ENCODE measurements at regions not wholly inside any gene's neighbourhood (a gene's known extent, or its start where the extent isn't known, plus 50 kb on each side); places are given as distances from the start of the nearest gene placed in this dataset.

- TF ChIP-seq, protein P1, sequence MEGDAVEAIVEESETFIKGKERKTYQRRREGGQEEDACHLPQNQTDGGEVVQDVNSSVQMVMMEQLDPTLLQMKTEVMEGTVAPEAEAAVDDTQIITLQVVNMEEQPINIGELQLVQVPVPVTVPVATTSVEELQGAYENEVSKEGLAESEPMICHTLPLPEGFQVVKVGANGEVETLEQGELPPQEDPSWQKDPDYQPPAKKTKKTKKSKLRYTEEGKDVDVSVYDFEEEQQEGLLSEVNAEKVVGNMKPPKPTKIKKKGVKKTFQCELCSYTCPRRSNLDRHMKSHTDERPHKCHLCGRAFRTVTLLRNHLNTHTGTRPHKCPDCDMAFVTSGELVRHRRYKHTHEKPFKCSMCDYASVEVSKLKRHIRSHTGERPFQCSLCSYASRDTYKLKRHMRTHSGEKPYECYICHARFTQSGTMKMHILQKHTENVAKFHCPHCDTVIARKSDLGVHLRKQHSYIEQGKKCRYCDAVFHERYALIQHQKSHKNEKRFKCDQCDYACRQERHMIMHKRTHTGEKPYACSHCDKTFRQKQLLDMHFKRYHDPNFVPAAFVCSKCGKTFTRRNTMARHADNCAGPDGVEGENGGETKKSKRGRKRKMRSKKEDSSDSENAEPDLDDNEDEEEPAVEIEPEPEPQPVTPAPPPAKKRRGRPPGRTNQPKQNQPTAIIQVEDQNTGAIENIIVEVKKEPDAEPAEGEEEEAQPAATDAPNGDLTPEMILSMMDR (IDR thresholded peaks at IDR 0.05; ENCODE audit: control extremely low read depth, extremely low read depth) = no peak
- Histone ChIP-seq H3K9me3 (ENCODE audit: control insufficient read depth in 4 of 4, insufficient read depth in 3 of 4, low read length in 3 of 4) (no peaks in the 10 kb centered on the region), H3K4me1 (ENCODE audit: control insufficient read depth in 5 of 5, insufficient read depth in 5 of 5, low read length in 5 of 5) (no peaks in the 10 kb centered on the region), H3K27ac (ENCODE audit: low read depth in 1 of 2, low read length in 1 of 2) (no peak overlapping the region), H3K27me3 (ENCODE audit: control insufficient read depth in 3 of 3, insufficient read depth in 3 of 3, low read length in 2 of 3) (no peaks in the 10 kb centered on the region), H3K4me3 (no peak overlapping the region), H3K36me3 (ENCODE audit: control insufficient read depth in 4 of 4, insufficient read depth in 4 of 4, low read length in 4 of 4) (no peaks in the 10 kb centered on the region), H3K9ac (ENCODE audit: insufficient read depth in 1 of 2, low read length in 2 of 2) (no peak overlapping the region)
- DNase-seq (no peak), ATAC-seq (ENCODE audit: insufficient read depth, low FRiP score) (no peak)
- WGBS, 2 donors = 28 to 68% methylated on average over 1 of the region's 1 CpG
These were observed 112.9 kb upstream of the ATXN7L3B start for GRCh38 chr12:74424778-74425177.

GRCh38 chr12:74426091-74426490, 111.5 kb upstream of the ATXN7L3B start:
- no peaks in the 10 kb centered on the region for H3K27me3 ChIP-seq (ENCODE audit: control insufficient read depth in 3 of 3, insufficient read depth in 3 of 3, low read length in 2 of 3)
- no peaks in the 10 kb centered on the region for H3K9me3 ChIP-seq (ENCODE audit: control insufficient read depth in 4 of 4, insufficient read depth in 3 of 4, low read length in 3 of 4)
- H3K36me3 ChIP-seq (ENCODE audit: control insufficient read depth in 4 of 4, insufficient read depth in 4 of 4, low read length in 4 of 4) = no peaks in the 10 kb centered on the region
- H3K4me3 ChIP-seq = no peak overlapping the region
- TF ChIP-seq, protein P1 (IDR thresholded peaks at IDR 0.05; ENCODE audit: control extremely low read depth, extremely low read depth) = no peak
- no peak overlapping the region for H3K9ac ChIP-seq (ENCODE audit: insufficient read depth in 1 of 2, low read length in 2 of 2)
- ATAC-seq (ENCODE audit: insufficient read depth, low FRiP score) = no peak
- DNase-seq = no peak
- no peaks in the 10 kb centered on the region for H3K4me1 ChIP-seq (ENCODE audit: control insufficient read depth in 5 of 5, insufficient read depth in 5 of 5, low read length in 5 of 5)
- H3K27ac ChIP-seq (ENCODE audit: low read depth in 1 of 2, low read length in 1 of 2) = no peak overlapping the region

DNA sequence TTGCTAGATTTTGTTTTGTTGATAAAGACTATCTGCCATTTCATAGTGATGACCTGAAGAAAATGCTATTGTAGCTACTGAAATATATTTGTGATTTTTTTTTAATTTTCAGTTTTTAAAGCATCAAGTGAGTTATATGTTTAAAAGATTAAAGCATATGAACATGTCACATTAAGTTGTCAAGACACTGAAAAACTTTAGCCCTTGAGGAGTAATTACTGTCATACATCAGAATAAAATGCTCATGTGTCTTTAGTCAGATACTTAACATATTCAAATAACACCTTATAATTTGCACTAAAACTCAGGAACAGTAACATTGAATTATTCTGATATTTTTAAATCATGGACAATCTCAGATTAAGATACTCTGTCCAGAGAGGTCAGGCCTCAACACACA, 108.1 kb upstream of the ATXN7L3B start:
- DNase-seq (no peak), ATAC-seq (ENCODE audit: insufficient read depth, low FRiP score) (no peak)
- Histone ChIP-seq H3K27me3 (ENCODE audit: control insufficient read depth in 3 of 3, insufficient read depth in 3 of 3, low read length in 2 of 3) (no peaks in the 10 kb centered on the region), H3K4me3 (no peak overlapping the region), H3K4me1 (ENCODE audit: control insufficient read depth in 5 of 5, insufficient read depth in 5 of 5, low read length in 5 of 5) (peaks cover 0 to 1% (median 0%) of the 10 kb centered on the region in 5 donors), H3K9ac (ENCODE audit: insufficient read depth in 1 of 2, low read length in 2 of 2) (no peak overlapping the region), H3K27ac (ENCODE audit: low read depth in 1 of 2, low read length in 1 of 2) (no peak overlapping the region), H3K9me3 (ENCODE audit: control insufficient read depth in 4 of 4, insufficient read depth in 3 of 4, low read length in 3 of 4) (no peaks in the 10 kb centered on the region), H3K36me3 (ENCODE audit: control insufficient read depth in 4 of 4, insufficient read depth in 4 of 4, low read length in 4 of 4) (no peaks in the 10 kb centered on the region)
- TF ChIP-seq, protein P1 (IDR thresholded peaks at IDR 0.05; ENCODE audit: control extremely low read depth, extremely low read depth) = no peak

- Histone ChIP-seq H3K27me3 (ENCODE audit: control insufficient read depth in 3 of 3, insufficient read depth in 3 of 3, low read length in 2 of 3) (no peaks in the 10 kb centered on the region), H3K4me1 (ENCODE audit: control insufficient read depth in 5 of 5, insufficient read depth in 5 of 5, low read length in 5 of 5) (peaks cover 0 to 1% (median 0%) of the 10 kb centered on the region in 5 donors), H3K9me3 (ENCODE audit: control insufficient read depth in 4 of 4, insufficient read depth in 3 of 4, low read length in 3 of 4) (no peaks in the 10 kb centered on the region), H3K27ac (ENCODE audit: low read depth in 1 of 2, low read length in 1 of 2) (no peak overlapping the region), H3K36me3 (ENCODE audit: control insufficient read depth in 4 of 4, insufficient read depth in 4 of 4, low read length in 4 of 4) (no peaks in the 10 kb centered on the region), H3K9ac (ENCODE audit: insufficient read depth in 1 of 2, low read length in 2 of 2) (no peak overlapping the region), H3K4me3 (no peak overlapping the region)
- ATAC-seq (ENCODE audit: insufficient read depth, low FRiP score) = no peak
- 71 to 88% methylated on average over 1 of the region's 1 CpG for WGBS, 2 donors
- TF ChIP-seq, protein P1 (IDR thresholded peaks at IDR 0.05; ENCODE audit: control extremely low read depth, extremely low read depth) = no peak
- no peak for DNase-seq
These were observed 105.8 kb upstream of the ATXN7L3B start for GRCh38 chr12:74431801-74432200.
